ENCODE measurements at regions not wholly inside any gene's neighbourhood (a gene's known extent, or its start where the extent isn't known, plus 50 kb on each side); places are given as distances from the start of the nearest gene placed in this dataset.

DNA sequence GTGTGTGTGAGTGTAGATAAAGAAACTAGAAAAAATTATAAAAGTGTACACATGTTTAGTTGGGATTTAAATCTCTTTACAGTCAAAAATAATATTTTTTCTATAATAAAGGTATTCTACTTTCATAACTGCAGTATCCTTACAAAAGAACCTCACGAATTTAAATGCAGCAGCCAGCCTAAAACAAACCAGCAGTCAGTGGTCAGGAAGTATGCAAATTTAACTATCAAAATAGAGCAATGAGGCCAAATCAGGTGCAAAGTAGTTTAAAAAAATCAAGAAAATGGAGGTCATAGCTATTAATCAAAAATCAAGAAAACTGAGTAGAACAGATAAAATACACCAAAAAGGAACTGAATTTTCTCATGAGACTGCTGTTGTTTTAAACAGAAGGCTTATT, 407.1 kb downstream of the CDH19 start:
- DNase-seq (ENCODE audit: low read depth) = no peak
- TF ChIP-seq CTCF (conservative IDR thresholded peaks at IDR 0.05; ENCODE audit: low read depth, low read length) = no peak
- H3K4me3 ChIP-seq (ENCODE audit: low read depth, low read length) = no peak overlapping the region

DNA sequence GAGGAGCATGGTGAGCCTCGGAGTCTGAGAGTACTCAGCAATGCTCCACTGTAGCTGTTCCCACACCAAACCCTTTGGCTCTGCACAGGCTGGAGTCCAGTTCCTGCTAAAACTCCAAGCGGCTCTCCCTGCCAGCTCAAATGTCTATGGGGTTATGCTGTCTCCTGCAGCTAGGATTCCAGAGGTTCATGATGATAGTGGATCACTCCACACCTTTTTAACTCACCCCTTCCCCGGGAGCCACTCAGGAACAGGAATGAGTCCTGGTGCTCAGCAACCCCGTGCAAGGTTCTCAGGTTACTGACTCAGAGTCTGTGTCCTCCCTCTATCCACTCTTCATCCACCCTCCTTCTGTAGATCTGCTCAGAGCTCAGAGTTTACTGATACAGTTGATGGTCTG, 410.0 kb downstream of the CDH19 start:
- no peak overlapping the region for H3K4me3 ChIP-seq (ENCODE audit: low read depth, low read length)
- DNase-seq (ENCODE audit: low read depth) = no peak
- TF ChIP-seq CTCF (conservative IDR thresholded peaks at IDR 0.05; ENCODE audit: low read depth, low read length) = no peak

DNA sequence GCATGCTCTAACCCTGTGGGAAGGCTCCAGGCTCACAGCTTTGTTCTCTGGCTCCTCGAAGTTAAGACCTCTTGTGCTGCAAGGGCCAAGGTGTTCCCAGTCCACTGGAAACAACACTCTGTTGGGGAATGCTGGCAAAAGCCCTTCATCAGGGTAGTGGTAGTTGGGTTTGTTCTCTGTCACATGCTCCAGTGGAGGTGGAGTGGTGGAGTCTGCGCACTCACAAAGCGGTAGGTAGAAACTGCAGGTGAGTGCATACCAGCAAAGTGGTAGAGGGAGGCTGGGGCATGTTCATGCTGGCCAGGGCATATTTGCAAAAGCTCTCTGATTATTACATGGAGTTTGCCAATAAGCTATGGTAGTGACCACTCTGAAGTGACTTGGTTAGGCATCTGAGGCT, 410.5 kb downstream of the CDH19 start:
- TF ChIP-seq CTCF (conservative IDR thresholded peaks at IDR 0.05; ENCODE audit: low read depth, low read length) = no peak
- no peak overlapping the region for H3K4me3 ChIP-seq (ENCODE audit: low read depth, low read length)
- DNase-seq (ENCODE audit: low read depth) = no peak

DNA sequence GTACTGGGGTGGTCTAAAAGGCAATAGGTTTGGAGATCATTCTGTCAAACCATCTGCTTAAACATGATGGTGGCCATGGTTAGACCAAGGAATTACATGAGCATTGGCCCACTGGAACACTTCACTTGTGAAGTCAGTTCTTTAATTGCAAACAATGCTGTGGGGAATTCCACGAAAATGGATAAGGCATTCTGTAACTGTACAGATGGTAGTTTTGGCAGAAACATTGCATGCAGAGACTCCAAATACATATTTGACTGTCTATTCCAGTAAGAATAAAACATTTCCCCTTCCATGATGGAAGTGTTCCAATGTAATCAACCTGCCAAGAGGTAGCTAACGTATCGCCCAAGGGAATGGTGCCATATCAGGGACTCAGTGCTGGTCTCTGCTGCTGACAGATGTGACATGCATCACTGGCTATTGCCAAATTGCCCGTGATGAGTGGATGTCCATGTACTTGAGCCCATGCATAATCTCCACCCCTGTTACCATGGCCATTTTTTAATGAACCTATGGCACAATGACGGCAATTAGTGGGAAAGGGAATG, 417.9 kb downstream of the CDH7 start:
- TF ChIP-seq CTCF (conservative IDR thresholded peaks at IDR 0.05; ENCODE audit: low read depth, low read length) = no peak
- H3K4me3 ChIP-seq (ENCODE audit: low read depth, low read length) = no peak overlapping the region
- DNase-seq (ENCODE audit: low read depth) = no peak

- no peak for TF ChIP-seq CTCF (conservative IDR thresholded peaks at IDR 0.05; ENCODE audit: low read depth, low read length)
- no peak overlapping the region for H3K4me3 ChIP-seq (ENCODE audit: low read depth, low read length)
- no peak for DNase-seq (ENCODE audit: low read depth)
These were observed 417.2 kb downstream of the CDH7 start for GRCh38 chr18:66167829-66168684.

DNA sequence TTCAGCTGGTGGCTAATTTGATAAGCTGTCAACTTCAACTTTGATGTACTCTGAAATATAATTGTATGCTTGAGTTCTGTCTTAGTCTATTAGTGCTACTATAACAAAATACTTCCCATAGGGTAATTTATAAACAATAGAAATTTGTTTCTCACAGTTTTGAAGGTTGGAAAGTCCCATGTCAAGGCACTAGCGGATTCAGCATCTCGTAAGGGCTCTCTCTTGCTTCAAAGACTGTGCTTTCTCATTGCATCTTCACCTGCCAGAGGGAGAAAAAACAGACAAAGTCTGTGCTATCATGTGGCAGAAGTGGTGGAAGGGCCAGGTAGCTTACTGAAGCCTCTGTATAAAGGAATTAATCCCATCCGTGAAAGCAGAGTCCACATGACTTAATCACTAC, 409.2 kb downstream of the CDH7 start:
- TF ChIP-seq CTCF (conservative IDR thresholded peaks at IDR 0.05; ENCODE audit: low read depth, low read length) = no peak
- no peak overlapping the region for H3K4me3 ChIP-seq (ENCODE audit: low read depth, low read length)
- DNase-seq (ENCODE audit: low read depth) = no peak

GRCh38 chr18:66159451-66159850, 408.6 kb downstream of the CDH7 start:
- no peak for DNase-seq (ENCODE audit: low read depth)
- no peak overlapping the region for H3K4me3 ChIP-seq (ENCODE audit: low read depth, low read length)
- TF ChIP-seq CTCF (conservative IDR thresholded peaks at IDR 0.05; ENCODE audit: low read depth, low read length) = no peak
